PFSK-1 (cell line): ENCODE measurements at regions not wholly inside any gene's neighbourhood (a gene's known extent, or its start where the extent isn't known, plus 50 kb on each side); places are given as distances from the start of the nearest gene placed in this dataset.

Experiments used
- POLR2AphosphoS5 ChIP-seq: IDR thresholded peaks from 2 replicates; pipeline ENCODE4 v1.6.1; 2012; ENCODE audit warnings: low read depth, mild to moderate bottlenecking, control low read depth, low read length, moderate library complexity
- REST ChIP-seq, 2 experiments: IDR thresholded peaks; 2 replicates each; pipeline versions ENCODE4 v1.6.1 to v1.8.0; 2011 to 2012; ENCODE audit warnings: low read depth in 2 of 2, low read length in 2 of 2, control low read depth in 1 of 2, inconsistent platforms in 1 of 2, mild to moderate bottlenecking in 1 of 2, moderate library complexity in 1 of 2; ENCODE audit not compliant: insufficient read depth in 1 of 2

GRCh38 chr4:181905708-181906107 is 337.5 kb upstream of the TENM3 start:
- TF ChIP-seq POLR2AphosphoS5 (no peak), REST (IDR thresholded peaks at IDR 0.05; ENCODE audit: insufficient read depth in 1 of 2, low read depth in 2 of 2, low read length in 2 of 2) (no peak)
